Stimulated activated CD4-positive, alpha-beta T cell treated with anti-CD3 and anti-CD28 coated beads, Interleukin-15, amount 100 ng/mL, for 24 hours (primary cell): ENCODE measurements at regions not wholly inside any gene's neighbourhood (a gene's known extent, or its start where the extent isn't known, plus 50 kb on each side); places are given as distances from the start of the nearest gene placed in this dataset.

Experiments used
- DNase-seq: peaks from one replicate; pipeline ENCODE4 v3.0.0-alpha.2; 2020

DNA sequence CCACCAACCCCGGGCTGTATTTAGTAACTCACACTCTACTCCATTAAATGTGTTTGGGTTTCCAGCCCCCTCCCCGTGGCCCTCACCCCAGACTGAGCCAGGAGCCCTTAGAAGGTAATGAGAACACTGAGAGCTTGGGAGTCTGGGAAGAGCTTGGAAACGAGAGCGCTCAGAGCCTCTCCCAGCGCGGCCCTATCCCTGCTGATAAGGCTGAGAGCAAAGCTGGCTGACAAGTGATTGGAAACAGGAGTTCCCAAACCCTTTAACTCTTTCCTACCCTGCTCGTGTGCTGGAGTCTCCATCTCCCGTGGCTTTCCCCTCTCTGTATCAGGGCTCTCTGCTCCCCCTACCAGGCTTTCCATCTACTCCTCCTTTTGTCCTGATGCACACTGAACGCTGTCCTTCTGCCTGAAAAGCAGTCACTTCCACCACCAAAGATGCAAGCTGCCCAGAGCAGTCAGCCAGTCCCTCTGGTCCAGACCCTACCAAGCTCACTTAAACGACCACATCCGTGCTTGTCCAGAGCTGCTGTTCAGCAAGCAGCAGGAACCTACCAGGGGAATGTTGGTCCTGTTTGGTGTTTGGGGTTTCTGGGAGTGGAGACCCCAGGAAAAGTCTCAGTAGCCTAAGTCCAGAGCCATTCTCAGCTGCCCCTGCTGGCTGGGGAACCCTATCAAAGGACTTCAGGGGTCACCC is 100.0 kb upstream of the PKDCC start:
- no peak for DNase-seq

DNA sequence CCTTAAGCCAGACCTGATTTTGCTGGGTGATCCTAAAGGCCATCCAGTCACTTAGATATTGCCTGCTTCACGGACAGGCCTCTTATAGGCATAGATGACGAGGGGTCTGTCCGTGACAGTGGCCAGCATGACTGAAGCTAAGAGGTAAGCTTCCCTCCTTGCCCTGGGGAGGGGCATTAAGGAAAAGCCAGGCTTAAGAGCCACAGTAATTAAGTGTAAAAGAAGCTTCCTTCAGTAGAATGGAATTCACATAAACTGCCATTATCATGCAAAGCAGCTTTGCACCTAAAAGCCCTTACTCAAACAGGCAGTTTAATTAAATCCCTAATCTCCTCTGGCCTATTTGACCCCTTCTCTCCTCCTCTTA is 99.4 kb upstream of the PKDCC start:
- no peak for DNase-seq

DNA sequence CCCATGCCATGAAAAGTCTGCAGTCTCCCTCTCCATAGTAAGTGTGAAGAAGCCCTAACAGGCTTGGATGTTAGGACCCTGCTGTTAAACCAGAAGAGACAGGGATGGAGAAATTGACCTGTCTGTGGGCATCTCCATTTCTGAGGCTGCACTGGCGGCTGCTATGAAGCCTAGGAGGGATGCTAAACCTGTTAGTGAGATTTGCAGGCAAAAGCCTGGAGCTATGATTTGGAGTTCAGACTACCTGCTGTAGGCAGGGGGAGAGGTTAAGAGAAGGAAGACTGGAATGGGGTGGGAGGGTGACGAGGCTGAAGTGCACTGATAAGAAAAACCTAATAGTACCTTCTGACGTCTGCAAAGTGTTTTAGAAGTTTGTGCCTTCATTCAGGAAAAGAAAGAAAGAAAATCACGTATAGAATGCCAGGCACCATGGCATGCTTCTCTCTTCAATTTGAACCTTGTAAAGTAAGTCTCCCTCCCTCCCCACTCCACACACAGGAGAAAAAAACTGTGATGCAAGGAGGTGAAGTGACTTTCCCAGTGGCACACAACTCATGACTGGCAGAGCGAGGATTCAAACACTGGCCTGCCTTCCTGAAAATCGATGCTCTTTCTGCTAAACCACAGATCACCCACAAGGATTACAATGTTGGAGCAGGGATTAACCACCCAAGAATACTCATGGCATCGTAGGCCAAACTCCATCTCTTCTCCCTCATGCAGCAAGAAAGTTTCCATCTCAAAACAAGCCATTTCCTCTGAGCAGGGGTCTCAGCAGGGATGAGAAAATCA is 98.5 kb upstream of the PKDCC start:
- no peak for DNase-seq

DNA sequence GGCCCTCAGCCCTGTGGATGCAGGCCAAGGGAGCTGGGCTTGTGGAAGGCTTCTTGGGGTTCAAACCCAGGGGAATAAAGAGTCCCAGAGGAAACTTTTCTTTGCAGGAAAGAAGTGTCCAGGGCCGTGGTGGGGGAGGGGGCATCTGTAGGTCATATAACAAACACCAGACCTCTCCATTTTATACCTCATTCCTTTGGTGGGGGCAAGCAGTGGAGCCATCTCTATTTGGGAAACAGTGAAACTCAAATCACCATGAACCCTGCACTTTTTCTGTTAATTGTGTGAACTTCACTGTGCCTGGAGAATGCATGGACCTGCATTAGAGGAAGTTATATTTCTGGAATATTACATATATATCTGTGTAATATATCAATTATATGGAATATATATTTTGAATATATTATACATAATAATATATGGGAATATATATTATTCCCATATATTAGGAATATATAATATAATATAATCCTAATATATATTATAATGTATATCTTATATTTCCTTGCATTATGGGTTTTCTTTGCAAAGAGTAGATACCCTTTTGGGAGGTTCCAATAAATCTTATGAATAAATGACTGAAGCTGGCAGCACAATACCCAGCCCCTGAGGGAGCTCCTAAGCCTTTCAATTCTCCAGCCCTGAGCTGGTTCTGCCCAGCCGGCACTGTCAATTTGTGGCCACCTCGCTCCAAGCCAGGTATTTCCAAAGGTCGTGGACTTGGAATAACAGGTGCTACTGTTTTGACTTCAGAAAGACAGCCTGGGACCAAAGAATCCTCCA is 97.7 kb upstream of the PKDCC start:
- DNase-seq = no peak

DNA sequence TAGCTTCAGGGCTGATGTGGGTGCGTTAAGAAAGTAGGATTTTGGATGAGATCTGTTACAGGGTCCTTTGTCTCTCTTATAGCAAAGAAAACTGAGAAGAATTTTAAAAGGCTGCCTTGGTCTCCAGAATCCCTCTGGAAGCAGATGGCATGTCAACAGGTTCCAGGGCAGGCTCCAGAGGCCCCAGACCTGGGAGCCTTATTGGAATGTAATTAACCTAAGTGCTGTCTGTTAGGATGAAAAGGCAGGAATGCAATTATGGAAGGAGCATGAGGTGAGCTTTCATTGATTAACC is 97.2 kb upstream of the PKDCC start:
- no peak for DNase-seq

DNA sequence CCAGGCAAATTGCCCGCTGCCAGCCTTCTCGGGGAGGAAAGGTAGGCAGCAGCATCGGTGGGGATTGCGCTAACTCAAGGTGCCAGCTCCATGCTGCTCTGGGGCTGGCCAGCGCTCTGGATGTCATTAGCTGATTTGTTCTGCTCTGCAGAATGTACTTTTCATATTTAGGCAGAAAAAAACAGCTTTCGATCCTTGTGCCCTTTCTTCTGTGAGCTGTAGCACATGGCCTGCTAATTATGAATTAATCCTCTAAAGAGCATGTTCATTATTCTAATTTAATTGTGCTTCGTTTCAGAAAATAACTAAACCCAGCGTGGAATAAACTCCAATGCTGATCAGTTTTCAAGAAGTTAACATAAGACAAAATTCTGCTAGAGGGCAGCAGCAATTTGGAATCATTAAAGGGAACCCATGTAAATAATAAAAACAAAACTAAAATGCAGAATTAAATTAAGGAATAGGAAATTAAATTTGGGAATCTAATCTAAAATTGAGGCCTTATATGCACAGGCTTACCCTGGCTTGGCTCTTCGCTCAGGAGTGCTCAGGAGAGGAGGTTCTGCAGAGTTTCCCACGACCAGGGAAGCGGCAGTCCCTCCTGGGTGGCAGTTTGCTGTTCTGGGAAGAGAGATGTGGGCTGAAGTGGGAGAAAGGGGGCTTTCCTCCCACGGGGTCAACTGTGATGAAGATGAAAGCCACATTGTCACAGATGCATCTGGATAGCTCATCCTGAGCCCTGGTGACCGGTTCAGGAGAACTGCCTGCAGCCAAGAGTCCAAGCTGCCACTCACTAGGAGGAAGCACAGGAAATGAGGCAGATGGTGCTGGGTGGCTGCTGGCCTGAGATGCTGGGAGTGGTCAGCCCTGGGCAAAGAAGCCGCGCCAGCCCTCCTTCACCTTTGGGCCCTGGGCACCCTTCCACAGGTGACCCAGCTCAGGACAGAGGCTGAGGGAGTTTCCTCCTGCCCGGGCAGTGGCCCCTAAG is 93.2 kb upstream of the PKDCC start:
- DNase-seq = no peak

DNA sequence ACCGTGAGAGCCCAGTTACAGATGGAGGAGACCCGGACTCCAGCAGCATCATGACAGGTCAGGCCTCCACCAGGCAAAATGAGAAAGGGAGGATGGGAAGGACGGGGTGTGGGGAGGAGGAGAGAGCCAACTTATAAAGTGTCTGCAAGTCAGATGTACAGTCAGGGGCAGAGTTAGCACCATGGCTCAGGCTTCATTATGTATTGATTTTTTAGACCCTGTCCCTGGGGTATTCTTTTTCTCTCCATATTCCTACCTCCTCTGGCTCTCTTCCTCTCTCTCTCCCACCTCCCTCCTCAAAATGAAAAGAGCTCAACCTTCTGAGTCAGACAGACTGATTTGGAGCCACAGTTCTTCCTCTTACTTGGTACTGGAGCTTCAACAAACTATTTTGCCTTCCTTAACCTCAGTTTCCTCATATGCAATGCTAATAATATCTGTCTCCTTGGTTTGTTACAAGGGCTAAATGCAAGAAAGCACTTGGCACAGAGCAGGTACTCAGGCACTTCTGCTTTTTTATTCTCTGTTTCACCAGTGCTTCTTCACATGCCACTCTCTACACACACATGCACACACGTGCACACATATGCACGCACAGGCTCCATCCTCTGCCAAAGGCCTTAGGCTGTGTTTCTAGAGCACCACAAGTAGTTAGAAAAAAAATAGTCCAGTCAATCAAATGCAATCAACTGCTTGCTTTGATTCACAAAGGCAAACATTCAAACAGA is 92.3 kb upstream of the PKDCC start:
- no peak for DNase-seq

DNA sequence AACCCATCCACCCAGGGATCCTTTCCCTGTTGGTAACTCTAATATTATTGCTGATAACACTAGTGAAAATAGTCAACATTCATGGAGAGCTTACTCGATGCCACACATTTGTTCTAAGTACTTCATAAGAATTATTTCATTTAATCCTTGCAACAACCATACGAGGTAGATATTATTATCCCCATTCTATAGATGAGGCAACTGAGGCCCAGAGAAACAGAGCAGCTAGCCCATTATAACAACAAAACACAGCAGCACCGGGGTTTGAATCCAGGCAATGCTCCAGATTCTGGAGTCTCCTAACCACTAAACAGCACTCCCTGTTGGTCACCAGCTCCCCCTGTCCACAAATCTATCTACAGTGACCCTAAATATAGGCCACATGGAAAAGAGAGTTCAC is 90.4 kb upstream of the PKDCC start:
- no peak for DNase-seq

DNA sequence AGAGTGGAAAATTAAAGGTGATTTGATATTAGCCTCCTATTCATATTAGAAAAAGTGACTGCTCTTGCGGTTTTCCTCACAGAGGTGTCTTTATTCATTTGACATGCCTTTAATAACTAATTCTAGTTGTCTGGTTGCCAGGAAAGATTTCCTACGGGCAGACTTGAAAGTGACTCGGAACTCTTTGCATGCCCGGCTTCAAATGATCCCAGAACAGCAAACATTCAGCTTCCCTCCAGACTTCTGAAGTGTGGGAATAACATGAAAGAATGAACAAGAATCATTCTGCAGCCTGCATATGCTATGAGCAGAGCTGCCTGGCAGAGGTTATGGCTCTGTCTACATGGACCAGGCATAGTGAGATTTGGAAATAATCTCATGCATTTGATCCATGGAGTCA is 89.6 kb upstream of the PKDCC start:
- DNase-seq = no peak

DNA sequence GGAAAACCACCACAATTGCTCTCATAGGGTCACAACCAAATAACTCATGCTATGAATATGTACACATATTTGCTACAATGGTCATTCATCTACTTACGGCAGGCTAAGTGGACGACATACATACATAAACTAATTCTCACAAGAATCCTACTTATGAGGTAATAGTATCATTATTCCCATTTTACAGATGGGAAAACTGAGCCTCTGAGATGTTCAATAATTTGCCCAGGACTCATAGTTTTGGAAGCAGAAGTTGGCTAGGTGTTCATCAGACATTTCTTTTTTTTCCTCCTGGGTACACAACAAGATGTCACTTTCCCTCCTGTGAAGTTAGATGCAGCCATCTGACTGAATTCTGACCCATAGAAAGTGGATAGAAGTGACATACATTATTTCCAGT is 89.0 kb upstream of the PKDCC start:
- no peak for DNase-seq

DNA sequence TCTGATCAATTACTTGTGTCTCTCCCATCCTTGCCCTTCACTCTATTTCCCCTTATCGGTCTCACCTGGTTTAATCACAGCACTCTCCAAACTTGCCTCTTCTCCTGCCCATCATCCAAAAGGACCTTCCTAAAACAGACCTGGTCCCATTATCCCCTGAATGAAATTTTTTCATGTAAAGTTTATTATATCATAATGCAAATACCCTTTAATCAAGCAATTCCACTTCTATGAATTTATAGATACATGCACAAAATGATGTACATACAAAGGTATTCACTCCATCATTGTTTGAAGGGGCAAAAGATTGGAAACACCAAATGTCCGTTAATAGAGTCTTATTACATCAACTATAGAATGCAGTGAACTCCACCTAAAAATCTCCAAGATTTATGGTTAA is 88.1 kb upstream of the PKDCC start:
- no peak for DNase-seq

DNA sequence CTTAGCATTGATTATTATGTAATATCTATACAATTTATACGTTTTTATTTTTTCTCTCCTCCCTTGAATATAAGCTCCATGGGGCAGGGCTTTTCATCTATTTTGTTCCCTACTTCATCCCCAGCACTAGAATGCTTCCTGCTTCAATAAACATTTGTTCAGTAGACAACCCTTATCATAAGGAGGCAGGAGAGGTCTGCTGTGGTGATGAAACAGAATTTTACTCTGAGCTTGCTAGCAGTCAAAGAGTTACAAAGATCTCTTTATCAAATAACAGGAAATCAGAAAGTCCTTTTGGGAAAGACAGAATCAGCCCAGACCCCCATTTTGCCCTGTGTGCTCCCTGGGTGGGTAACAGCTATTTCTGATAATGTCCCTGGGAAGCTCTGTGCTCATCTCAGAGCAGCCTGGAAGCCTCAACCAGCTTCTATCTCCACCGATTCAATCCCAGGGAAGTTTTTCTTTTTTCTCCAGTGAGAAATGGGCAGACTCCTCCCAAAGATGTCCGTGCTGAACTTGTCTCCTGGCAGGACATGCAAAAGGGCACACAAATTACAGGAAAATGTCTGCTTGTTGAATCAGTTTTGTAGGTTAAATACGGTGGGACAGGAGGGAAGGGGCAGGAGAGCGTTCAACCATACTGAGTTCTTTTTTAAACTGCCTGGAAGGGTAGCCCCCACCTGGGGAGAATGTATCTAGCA is 84.7 kb upstream of the PKDCC start:
- DNase-seq = no peak

DNA sequence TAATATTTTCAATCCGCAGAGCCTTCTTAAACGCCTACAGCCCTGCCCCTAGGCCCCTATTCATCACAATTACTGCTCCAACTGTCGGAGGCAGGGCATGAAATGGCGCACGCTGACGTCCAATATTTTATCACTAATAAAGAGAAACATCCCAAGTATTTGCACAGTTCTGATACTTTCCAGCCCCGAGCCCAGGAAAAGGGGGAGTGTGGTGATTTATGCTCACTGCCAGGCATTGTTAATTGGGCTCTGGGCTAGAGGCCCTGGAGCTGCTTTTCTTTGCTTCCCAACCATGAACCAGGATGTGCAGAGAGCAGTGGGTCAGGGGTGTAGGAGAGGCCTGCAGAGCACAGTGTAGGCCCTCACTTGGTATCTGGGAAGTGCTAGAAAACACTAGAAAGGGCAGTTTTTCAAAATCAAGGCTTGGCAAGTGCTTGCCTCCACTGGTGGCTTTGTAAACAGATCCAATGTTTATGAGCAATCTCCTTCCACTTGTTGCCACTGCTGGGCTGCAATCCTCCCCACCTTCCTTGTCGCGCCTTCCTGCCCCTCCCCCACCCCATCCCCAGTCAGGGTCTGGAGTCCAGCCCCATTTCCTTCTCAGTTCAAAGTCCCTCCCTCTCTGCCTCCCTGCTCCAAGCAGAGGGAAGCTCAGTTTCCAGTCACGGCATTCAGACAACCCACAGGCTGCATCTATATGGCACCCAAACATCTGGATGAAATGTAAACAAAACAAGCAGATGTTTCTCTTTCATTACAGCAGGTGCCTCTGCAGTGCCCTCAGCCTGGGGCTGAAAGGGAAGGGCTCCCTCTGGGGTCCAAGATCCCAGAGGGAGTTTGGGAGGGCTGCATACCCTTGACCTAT is 83.9 kb upstream of the PKDCC start:
- no peak for DNase-seq

DNA sequence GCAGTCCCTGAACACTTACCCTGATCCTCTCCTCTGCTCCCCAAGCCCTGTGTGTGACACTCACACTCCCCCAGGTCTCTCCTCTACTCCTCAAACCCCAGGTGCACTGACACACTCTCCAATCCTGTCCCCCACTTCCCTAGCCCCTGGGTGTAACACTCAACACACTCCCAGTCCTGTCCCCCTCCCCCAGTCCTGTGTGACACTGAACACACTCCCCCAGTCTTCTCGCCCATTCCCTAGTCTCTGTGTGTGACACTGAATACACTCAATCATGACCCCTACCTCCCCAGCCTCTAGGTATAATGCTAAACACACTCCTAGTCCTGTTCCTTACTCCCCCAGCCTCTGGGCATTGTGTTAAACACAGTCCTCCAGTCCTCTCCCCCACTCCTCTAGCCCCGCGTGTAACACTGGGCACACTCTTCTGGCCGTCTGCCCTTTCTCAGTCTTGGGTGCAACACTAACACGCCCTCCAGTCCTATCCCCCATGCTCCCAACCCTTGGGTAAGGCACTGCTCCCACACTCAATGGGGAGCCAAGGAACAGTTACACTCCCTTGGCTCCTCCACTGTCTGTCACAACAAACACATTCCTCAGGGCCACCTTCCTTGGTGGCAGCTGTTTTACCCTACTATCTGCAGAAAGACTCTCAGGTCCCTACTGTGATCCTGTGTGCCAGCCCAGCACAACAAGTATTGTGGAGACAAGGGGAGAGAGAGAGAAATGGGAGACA is 82.5 kb upstream of the PKDCC start:
- DNase-seq = no peak

DNA sequence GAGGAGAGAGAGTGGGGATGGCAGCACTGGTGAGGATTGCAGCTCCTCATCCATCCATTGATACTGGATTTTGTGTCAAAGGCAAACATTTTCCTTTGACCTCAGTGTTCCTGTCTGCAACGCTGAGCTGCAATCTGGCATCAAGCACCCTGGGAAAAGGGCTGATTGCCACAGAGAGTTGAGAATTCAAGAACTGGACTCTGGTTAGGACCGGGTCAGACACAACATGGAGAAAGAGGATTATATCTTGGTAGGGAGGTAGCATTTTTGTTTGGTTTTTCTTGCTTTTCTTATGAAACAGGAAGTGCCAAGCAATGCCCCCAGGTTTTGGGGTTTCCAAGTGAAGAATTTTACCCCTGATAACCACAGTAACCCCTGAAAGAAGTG is 81.9 kb upstream of the PKDCC start:
- DNase-seq = no peak

DNA sequence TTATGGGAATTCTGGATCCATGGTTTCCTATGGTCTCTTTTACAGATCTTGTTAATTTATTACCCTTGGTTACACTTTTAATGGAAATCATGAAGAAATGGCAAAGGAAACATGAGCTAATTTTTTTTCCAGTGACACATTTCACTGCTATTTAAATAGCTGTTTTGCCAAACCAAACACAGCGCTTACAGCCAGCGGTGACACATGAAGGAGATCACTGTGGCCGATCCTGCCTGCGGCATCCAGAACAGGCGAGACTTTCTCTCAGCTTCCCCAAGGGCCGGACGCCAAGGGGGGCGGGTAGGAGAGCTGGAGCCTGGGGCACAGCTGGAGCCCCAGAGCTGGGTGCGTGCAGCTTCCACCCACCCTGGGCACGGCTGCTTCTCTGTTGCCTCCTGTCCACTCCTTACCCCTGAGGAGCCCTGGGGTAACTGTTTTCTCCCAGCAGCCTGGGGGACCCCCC is 81.4 kb upstream of the PKDCC start:
- DNase-seq = no peak

DNA sequence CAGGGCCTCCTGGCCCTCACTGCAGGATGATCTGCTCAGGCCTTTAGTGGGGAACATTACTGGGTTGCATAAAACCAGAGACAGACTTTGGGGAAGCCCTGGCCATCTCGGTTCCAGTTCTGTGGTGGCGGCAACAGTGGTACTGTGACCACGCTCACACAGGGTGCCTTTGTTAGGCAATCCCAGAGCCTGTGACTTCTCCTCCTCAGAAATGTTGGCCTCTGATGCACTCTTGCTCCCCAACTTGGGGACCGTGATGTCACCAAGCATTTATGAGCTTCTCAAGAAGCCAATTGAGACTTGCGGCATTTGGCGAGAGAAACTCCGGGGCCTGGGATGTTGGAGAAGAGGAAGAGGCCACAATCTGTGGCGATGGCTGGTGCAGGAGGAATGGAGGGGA is 80.9 kb upstream of the PKDCC start:
- DNase-seq = no peak

DNA sequence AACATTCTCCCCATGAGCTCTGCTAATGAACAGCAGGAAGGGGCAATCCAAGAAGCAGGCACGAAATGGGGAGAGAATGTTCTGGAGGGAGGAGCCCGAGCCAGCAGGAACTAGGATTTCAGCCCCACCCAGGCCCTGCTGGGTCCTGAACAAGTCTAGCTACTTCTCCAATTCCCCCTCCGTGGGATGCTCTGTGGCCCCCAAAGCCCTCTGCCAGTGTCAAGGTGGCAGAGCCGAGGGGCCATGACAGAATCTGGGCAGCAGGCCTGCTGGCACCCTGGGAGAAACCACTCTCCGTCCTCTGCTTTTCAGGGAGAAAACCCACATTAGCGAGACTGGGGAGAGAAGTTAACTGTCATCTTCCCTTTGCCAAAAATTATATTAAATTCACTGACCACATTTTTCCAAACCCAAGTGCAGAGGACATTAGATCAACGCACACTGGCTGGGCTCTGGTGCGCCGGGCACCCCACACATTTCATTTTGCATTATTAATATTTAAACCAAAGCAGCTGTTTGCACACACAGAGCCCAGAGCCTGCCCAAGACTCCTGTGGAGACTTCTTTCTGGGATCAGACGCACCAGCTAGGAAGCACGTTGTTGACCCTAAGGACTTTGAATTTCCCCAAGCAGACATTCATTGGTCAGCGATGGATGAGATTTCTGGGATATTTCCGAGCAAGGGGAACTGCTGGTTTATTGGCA is 80.2 kb upstream of the PKDCC start:
- no peak for DNase-seq

DNA sequence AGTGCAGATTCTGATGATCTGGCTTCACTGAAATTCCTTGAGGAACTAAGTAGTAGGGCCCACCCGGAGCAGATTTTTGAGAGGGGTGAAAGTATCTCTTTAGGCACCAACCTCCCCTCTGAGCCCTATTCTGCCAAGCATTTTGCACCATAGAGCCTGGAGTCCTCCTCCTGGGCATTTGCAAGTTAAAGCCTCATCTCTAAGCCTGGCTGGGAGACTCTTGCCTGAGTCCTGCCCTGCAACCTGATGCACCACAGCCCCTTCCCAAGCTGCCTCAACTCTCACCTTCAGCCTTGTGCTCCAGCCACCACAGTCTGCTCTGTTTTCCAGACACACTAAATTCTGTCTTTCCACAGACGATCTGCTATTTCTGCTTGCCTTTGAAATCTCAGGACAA is 79.6 kb upstream of the PKDCC start:
- DNase-seq = no peak
